ENCODE measurements at regions not wholly inside any gene's neighbourhood (a gene's known extent, or its start where the extent isn't known, plus 50 kb on each side); places are given as distances from the start of the nearest gene placed in this dataset.

- TF ChIP-seq REST (IDR thresholded peaks at IDR 0.05; ENCODE audit: unreplicated experiment) (no peak), CTCF (conservative IDR thresholded peaks at IDR 0.05; ENCODE audit: low read depth in 2 of 2) (no peak)
Observed at GRCh38 chr14:42965512-42965911, 1358.8 kb downstream of the LRFN5 start (continued).

- ATAC-seq: no peak
- Mint-ChIP-seq H3K27me3 (ENCODE audit: insufficient read depth, low read depth, poor library complexity) (peaks cover 1% of the 10 kb centered on the region), H3K9me3 (peaks cover 10% of the 10 kb centered on the region), H3K27ac (no peak overlapping the region), H3K36me3 (ENCODE audit: low read depth) (peaks cover 4% of the 10 kb centered on the region; the same call in 2 of the 3 replicates), H3K4me1 (peaks cover 3% of the 10 kb centered on the region; the same call in 1 of the 3 replicates), H3K4me3 (no peak overlapping the region)
- no peaks in the 10 kb centered on the region for H3K4me1 ChIP-seq (ENCODE audit: insufficient read depth)
- no peak overlapping the region for H3K4me2 ChIP-seq
- H3K27me3 ChIP-seq (ENCODE audit: insufficient read depth): no peaks in the 10 kb centered on the region
- H2AFZ ChIP-seq: no peak overlapping the region
- no peak overlapping the region for H3K27ac ChIP-seq (ENCODE audit: low read depth)
- no peak for DNase-seq (ENCODE audit: low spot score)
- no peaks in the 10 kb centered on the region for H4K20me1 ChIP-seq (replicated peaks; ENCODE audit: insufficient read depth)
- no peaks in the 10 kb centered on the region for H3K79me2 ChIP-seq (replicated peaks; ENCODE audit: insufficient read depth)
- H3K4me3 ChIP-seq: no peak overlapping the region
- H3K36me3 ChIP-seq (ENCODE audit: insufficient read depth): no peaks in the 10 kb centered on the region
- peaks cover 5% of the 10 kb centered on the region; the same call in 1 of the 2 replicates for H3K9me2 ChIP-seq (ENCODE audit: insufficient read depth)
- H3F3A ChIP-seq (replicated peaks; ENCODE audit: low read depth): no peaks in the 10 kb centered on the region
- TF ChIP-seq CREB1 (CRISPR knock-in tag; IDR thresholded peaks at IDR 0.05; ENCODE audit: low read depth): no peak
- no peak for TF ChIP-seq ZNF462 (CRISPR knock-in tag; IDR thresholded peaks at IDR 0.05)
- TF ChIP-seq JUNB (IDR thresholded peaks at IDR 0.05; ENCODE audit: unreplicated experiment): no peak
- TF ChIP-seq STAT1 (IDR thresholded peaks at IDR 0.05; ENCODE audit: unreplicated experiment): no peak
- no peak for TF ChIP-seq EZH2phosphoT487 (IDR thresholded peaks at IDR 0.05; ENCODE audit: unreplicated experiment)
- no peak for TF ChIP-seq ETS1 (IDR thresholded peaks at IDR 0.05)
- no peak for TF ChIP-seq REST (IDR thresholded peaks at IDR 0.05; ENCODE audit: unreplicated experiment)
Observed at GRCh38 chr14:42961509-42961908, 1354.8 kb downstream of the LRFN5 start.

All from GM23338 (cell line).